HK-2 (cell line): ENCODE measurements at regions not wholly inside any gene's neighbourhood (a gene's known extent, or its start where the extent isn't known, plus 50 kb on each side); places are given as distances from the start of the nearest gene placed in this dataset.
A peak's percentile ranks its signal among the peaks of the same experiment; 100 is the strongest.

Source experiments
- DNase-seq: peaks from one replicate; pipeline ENCODE4 v3.0.0-alpha.2; 2018; ENCODE audit not compliant: unreplicated experiment

GRCh38 chr13:72165276-72165675 lies 298.3 kb upstream of the DACH1 start:
- no peak for DNase-seq

- no peak for DNase-seq
Measured at GRCh38 chr13:72164811-72165210, 297.8 kb upstream of the DACH1 start.

GRCh38 chr13:72163678-72164077 lies 296.7 kb upstream of the DACH1 start:
- no peak for DNase-seq

DNA sequence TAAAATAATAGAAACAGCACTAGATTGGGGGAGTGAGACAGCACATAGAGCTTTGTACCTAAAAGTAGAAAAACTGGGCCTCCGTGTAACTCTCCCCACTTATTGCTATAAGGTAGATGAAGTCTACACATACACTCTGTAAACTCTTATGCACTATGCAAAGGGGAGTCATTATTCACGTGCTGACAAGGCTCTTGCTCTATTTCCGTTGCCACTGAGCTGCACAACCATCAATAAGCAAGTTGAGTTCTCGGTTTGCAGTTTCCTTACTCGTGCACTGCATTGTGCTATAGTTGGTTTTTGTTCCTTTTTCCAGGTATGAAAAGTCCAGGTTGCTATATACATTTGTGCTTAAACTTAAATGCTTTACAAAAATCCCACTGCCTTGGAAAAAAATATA lies 294.0 kb upstream of the DACH1 start:
- no peak for DNase-seq

GRCh38 chr13:72156760-72157159 lies 289.8 kb upstream of the DACH1 start:
- DNase-seq = no peak

GRCh38 chr13:72153272-72153671 lies 286.3 kb upstream of the DACH1 start:
- no peak for DNase-seq

- DNase-seq = no peak
Measured at GRCh38 chr13:72151241-72151640, 284.2 kb upstream of the DACH1 start.

DNA sequence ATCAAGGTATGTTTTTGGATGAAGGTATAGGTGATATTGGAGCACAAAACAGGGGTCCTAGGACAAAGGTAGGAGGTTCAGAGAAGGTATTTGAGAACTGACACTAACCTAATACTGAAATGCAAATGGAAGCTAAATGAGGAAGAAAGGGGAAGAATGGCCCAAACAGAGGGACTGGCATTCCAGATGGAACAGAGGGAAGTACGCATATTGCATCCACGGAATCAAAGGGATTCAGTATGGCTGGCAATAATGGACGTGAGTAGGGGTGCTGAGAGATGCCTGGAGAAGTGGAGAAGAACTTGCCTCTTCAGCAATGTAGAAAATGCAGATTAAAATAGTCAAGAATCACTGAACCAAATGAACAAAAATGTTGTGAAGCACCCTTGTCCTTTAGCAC lies 283.5 kb upstream of the DACH1 start:
- DNase-seq = no peak

GRCh38 chr13:72149701-72150100 lies 282.7 kb upstream of the DACH1 start:
- DNase-seq = no peak

GRCh38 chr13:72146816-72147215 lies 279.8 kb upstream of the DACH1 start:
- DNase-seq = no peak

DNA sequence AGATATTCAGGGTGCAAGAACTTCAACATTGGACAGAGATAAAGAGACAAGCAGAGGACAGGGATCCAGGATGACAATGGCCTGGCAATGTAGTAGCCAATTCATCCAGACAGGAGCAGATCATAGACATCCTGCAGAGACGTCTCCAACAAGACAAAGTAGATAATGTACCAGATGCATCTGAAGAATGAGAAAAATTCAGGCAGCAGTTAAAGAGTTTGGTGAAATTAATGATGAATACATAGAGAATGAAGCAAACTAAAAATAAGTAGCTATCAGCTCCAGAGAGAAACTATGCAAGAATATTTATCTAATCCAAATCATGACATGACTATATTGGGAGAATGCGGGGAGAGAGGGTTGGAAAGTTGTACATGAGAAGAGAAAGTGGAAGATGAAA lies 278.4 kb upstream of the DACH1 start:
- no peak for DNase-seq

DNA sequence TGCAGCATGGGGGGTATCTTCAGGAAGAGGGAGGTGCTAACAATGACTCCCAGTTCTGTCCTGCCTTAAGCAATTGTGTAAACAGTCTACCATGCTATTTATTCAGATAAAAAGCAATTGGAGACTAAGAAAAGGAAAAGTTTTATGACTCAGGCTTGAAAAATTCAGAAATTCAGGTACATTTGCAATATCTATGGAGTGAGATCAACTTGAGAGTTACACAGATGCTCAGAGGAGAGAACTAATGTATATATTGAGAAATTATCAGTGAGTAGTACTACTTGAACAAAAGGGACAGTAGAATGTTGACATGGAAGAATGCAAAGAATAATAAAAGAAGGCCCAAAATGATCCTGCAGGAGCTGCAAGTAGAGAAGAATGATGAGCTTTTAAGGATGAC lies 277.6 kb upstream of the DACH1 start:
- DNase-seq = no peak

DNA sequence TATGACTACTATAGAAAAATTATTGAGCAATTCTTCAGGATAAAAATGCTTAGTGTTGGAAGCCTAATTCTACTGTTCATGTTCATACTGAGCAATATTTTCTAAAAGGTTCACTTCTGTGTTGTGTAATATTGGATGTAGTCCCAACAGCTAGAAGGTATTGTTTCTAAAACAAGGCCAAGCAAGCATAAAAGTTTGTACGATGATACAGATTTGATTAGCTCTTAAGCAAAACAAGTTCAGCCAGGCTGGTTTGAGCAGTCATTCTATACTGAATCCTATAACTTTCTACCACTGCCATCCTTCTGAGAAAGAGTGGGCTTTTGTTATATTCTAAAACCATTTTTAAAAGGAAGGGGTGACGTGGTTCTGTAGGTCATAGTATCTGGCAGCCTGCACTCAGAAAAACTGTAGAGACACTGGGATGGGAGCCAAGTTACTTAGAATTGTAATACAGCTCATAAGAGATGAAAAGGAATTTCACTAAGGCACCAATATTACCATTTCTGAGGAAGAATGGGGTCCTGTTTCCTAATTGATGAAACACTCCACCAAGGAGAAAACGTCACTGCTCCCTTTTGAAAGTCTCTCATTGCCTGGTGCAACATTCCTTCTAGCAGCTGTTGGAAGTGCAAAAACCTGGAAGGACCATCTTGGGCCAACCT lies 275.0 kb upstream of the DACH1 start:
- no peak for DNase-seq

DNA sequence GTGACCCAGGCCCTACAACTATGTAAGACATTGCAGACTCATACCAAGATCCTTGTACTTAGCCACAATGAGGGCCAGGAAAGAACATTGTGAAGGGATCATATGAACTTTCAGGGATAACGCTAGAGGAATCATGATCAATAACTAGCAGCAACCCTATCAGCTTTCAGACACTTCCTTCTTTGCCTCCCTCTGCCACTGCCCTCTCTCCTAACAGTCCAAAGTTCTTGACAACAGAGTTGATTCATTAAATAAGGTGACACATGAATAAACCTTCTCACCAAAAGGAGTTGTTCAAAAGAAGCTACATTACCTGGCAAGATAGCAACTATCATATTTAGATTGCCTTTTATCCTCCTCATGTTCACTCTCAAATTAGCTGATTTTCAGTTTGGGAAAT lies 272.2 kb upstream of the DACH1 start:
- DNase-seq = no peak

DNA sequence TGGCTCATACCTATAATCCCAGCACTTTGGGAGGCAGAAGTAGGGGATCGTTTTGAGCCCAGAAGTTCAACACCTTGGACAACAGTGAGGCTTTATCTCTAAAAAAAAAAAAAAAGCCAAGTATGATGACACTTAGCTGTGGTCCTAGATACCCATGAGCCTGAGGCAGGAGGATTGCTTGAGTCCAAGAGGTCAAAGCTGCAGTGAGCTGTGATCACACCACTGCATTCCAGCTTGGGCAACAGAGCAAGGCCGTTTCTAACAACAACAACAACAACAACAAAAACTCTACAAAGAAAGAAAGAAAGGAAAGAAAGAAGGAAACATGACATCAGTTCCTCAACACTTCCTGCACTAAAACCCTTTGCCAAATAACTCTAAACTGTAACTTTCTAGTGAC lies 265.1 kb upstream of the DACH1 start:
- DNase-seq = no peak

DNA sequence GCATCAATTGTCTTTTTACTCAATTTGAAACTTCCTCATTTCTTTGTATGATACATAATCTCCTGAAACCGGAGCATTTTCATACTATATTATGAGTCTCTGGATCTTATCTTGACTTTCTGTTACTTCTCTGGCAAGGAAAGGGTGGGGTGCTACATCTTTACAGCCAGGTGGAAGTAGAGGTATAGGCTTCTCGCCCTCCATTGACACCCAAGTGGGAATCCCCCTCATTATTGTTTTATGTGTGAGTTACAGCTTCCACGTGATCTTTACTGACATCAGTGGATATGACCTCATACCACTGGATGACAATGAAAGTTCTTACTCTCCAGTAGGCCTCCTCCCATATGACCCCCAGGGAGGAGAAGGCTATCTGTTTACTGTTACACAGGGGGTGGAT lies 262.1 kb upstream of the DACH1 start:
- no peak for DNase-seq

DNA sequence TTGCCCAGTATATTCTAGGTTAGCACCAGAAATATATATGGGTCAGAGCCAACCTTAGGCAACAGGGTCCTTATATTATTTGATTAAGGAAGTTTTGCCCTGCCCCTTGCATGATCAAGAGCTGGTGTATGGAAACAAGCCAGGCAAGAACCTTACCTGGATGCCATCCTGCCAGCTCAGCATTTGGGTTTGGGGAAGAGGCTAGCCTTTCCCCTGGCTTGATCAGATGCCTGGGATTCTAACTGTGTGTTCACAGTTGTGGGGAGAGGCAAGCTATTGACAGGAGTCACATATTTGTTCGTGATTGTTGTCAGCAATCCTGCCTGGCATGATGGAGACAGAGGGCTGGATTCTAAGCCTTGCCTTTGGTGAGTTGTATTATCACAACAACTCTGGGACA lies 260.0 kb upstream of the DACH1 start:
- DNase-seq = no peak

DNA sequence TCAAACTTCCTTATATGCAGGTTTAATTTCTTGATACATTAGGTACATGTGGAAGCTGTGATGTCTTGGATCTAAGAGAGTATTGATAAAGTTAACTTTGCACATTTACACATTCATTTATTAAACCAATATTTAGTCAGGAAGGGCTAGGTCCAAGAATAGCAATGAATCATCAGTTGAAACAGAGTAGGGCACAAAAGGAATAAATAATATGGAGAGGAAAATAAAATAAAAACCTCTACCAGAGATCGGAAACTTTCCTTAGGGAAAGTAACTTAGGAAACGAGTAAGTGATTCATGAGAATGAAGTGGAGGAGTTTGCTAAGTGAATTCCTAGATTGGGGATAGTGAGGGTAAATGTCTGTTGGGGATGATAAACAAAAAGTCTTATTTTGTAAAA lies 259.4 kb upstream of the DACH1 start:
- no peak for DNase-seq

GRCh38 chr13:72125561-72125960 lies 258.6 kb upstream of the DACH1 start:
- no peak for DNase-seq

DNA sequence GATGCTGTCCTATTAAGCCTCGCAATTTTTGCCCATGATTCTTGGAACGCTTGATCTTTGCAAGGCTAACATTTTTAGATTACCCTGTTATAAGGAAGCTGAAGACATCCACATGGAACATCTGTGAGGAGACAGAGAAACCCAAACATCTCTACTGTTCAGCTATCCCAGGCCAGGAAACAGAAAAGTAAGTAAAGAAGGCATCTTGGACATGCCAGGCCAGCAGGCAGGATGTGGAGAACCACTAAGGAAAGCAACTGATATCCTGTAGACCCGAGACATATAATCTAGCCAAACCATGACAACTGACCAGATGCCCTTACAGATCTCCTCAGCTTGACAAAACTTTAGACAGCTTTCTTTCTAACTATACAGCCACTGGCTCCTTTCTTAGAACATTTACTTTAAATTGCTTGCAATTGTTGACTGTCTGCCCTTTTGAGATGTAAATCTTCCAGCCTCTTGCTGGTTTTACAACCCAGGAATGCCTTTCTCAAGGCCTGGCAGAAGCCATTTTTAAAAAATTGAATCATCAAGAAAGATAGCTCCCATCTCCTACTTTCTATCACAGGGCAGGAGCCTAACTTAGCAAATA lies 255.8 kb upstream of the DACH1 start:
- no peak for DNase-seq

- DNase-seq = peak; percentile 4
Measured at GRCh38 chr13:72121466-72121865, 254.5 kb upstream of the DACH1 start.

- no peak for DNase-seq
Measured at GRCh38 chr13:72120632-72121031, 253.6 kb upstream of the DACH1 start.

GRCh38 chr13:72113931-72114330 lies 246.9 kb upstream of the DACH1 start:
- no peak for DNase-seq

DNA sequence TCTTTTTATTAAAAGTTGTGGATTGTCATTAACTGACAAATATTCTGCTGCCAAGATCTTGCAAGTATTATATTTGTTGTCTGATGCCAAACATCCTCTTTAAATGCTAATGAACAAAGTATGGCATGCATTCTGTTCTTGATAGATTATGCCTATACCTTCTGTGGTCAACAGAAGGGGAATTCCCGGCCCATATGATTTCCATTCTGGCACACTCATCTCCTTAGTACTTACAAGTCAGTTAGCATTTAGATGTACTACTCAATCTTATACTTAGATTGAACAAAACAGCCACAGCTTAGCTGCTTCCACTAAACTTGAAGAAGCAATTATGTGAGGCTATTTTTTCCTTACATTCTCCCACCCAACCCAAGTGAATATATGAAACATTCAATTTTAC lies 246.1 kb upstream of the DACH1 start:
- no peak for DNase-seq
